Gastrocnemius medialis (tissue), 4 donors: ENCODE measurements at regions not wholly inside any gene's neighbourhood (a gene's known extent, or its start where the extent isn't known, plus 50 kb on each side); places are given as distances from the start of the nearest gene placed in this dataset.

ENCODE experiments used
- CTCF ChIP-seq, 5 experiments: fragments of 450-650 bp in 3 of 5; fragments of 200-600 bp in 2 of 5; sonication (generic) in 2 of 5; IDR thresholded peaks in 4 of 5; conservative IDR thresholded peaks in 1 of 5; 1 replicate in 4 of 5; 2 replicates in 1 of 5; pipeline ENCODE4 v1.5.1; 2016 to 2019; ENCODE audit warnings: antibody characterized with exemption in 5 of 5, mild to moderate bottlenecking in 3 of 5, moderate library complexity in 3 of 5
- POLR2A ChIP-seq, 2 donors: fragments of 450-650 bp; IDR thresholded peaks; one replicate each; pipeline ENCODE4 v1.6.1; 2017; ENCODE audit warnings: antibody characterized with exemption in 2 of 2, mild to moderate bottlenecking in 2 of 2, moderate library complexity in 2 of 2

- TF ChIP-seq CTCF (IDR thresholded peaks at IDR 0.05 in 4 of 5, conservative IDR thresholded peaks at IDR 0.05 in 1 of 5), result no peak
- TF ChIP-seq POLR2A (IDR thresholded peaks at IDR 0.05), result no peak
These were observed 72.0 kb downstream of the SPRY1 start for GRCh38 chr4:123468479-123469031.
